Progenitor cell of endocrine pancreas (in vitro differentiated cells): ENCODE measurements at regions not wholly inside any gene's neighbourhood (a gene's known extent, or its start where the extent isn't known, plus 50 kb on each side); places are given as distances from the start of the nearest gene placed in this dataset.

ENCODE experiments used
- DNase-seq: peaks from one replicate; pipeline ENCODE4 v3.0.0; 2021; ENCODE audit warnings: low spot score; ENCODE audit not compliant: unreplicated experiment
- H3K27ac Mint-ChIP-seq: 2 replicates; pipeline ENCODE4 v1.8.0; 2021; ENCODE audit warnings: mild to moderate bottlenecking, moderate library complexity, mixed read lengths
- H3K27me3 Mint-ChIP-seq: 2 replicates; pipeline ENCODE4 v1.8.0; 2021; ENCODE audit warnings: mixed read lengths
- H3K36me3 Mint-ChIP-seq: 2 replicates; pipeline ENCODE4 v1.8.0; 2022; ENCODE audit warnings: mixed read lengths; ENCODE audit not compliant: insufficient read depth
- H3K4me1 Mint-ChIP-seq: 2 replicates; pipeline ENCODE4 v1.8.0; 2021; ENCODE audit warnings: low read depth, mixed read lengths
- H3K4me3 Mint-ChIP-seq: 2 replicates; pipeline ENCODE4 v1.8.0; 2021; ENCODE audit warnings: low read depth, mild to moderate bottlenecking, moderate library complexity, mixed read lengths
- H3K9me3 Mint-ChIP-seq: 2 replicates; pipeline ENCODE4 v1.8.0; 2021; ENCODE audit warnings: low read depth, mixed read lengths
- TF ChIP-seq, protein P1 (sequence below): fragments of 200-600 bp; sonication (generic); IDR thresholded peaks from one replicate; pipeline ENCODE4 v1.5.0; 2021; ENCODE audit warnings: antibody characterized with exemption, mild to moderate bottlenecking; ENCODE audit not compliant: unreplicated experiment

DNA sequence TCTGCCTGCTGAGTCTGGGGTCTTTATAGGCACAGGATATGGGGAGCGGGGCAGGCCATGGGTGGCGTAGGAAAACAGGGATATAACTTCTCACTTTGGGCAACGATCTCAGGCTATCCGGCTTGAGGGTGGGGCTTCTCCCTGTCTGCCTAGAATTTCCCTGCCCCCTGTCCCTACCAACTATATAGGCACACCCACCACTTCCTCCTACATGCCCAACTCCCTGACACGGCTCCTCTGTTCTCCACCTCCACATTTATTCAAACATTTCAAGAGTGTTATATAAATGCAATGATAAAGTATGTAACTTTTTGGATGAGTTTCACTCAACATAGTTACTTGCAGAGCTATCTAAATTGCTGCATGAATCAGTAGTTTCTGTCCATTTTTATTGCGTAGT lies 363.2 kb upstream of the RORB start:
- Mint-ChIP-seq H3K4me1 (peaks cover 16% of the 10 kb centered on the region), H3K4me3 (no peak overlapping the region), H3K27ac (no peak overlapping the region), H3K9me3 (no peaks in the 10 kb centered on the region), H3K36me3 (no peaks in the 10 kb centered on the region), H3K27me3 (peaks cover 42% of the 10 kb centered on the region)
- TF ChIP-seq, protein P1, sequence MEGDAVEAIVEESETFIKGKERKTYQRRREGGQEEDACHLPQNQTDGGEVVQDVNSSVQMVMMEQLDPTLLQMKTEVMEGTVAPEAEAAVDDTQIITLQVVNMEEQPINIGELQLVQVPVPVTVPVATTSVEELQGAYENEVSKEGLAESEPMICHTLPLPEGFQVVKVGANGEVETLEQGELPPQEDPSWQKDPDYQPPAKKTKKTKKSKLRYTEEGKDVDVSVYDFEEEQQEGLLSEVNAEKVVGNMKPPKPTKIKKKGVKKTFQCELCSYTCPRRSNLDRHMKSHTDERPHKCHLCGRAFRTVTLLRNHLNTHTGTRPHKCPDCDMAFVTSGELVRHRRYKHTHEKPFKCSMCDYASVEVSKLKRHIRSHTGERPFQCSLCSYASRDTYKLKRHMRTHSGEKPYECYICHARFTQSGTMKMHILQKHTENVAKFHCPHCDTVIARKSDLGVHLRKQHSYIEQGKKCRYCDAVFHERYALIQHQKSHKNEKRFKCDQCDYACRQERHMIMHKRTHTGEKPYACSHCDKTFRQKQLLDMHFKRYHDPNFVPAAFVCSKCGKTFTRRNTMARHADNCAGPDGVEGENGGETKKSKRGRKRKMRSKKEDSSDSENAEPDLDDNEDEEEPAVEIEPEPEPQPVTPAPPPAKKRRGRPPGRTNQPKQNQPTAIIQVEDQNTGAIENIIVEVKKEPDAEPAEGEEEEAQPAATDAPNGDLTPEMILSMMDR, result no peak
- DNase-seq, result no peak

GRCh38 chr9:74138182-74138581 lies 359.0 kb upstream of the RORB start:
- Mint-ChIP-seq H3K27ac (no peak overlapping the region), H3K9me3 (no peaks in the 10 kb centered on the region), H3K36me3 (no peaks in the 10 kb centered on the region), H3K4me3 (no peak overlapping the region), H3K4me1 (peaks cover 6% of the 10 kb centered on the region), H3K27me3 (peaks cover 48% of the 10 kb centered on the region)
- TF ChIP-seq, protein P1, result no peak
- no peak for DNase-seq

GRCh38 chr9:74140141-74140540 lies 357.0 kb upstream of the RORB start:
- H3K9me3 Mint-ChIP-seq, result no peaks in the 10 kb centered on the region
- DNase-seq, result no peak
- H3K27ac Mint-ChIP-seq, result no peak overlapping the region
- peaks cover 6% of the 10 kb centered on the region for H3K4me1 Mint-ChIP-seq
- H3K36me3 Mint-ChIP-seq, result no peaks in the 10 kb centered on the region
- H3K27me3 Mint-ChIP-seq, result peaks cover 36% of the 10 kb centered on the region
- no peak overlapping the region for H3K4me3 Mint-ChIP-seq
- TF ChIP-seq, protein P1, result no peak

DNA sequence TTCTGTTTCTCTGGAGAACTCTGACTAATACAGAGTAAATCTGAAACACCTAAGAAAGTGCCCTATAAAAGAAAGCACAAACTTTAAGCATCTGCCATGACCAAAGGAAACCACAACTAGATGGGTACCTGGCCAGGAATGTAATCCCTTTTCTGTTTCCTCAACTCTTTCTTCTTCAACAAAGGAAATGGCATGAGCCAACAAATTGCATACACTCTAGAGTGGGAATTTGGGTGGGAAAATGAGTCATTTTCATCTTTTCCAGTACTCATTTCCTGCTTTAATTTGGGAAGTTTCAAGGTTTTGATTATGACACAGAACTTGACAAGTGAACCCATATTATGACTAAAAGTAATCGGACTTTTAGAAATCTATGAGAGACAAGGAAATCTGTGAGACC lies 349.2 kb upstream of the RORB start:
- H3K4me3 Mint-ChIP-seq, result no peak overlapping the region
- no peak for DNase-seq
- H3K27me3 Mint-ChIP-seq, result peaks cover 17% of the 10 kb centered on the region

DNA sequence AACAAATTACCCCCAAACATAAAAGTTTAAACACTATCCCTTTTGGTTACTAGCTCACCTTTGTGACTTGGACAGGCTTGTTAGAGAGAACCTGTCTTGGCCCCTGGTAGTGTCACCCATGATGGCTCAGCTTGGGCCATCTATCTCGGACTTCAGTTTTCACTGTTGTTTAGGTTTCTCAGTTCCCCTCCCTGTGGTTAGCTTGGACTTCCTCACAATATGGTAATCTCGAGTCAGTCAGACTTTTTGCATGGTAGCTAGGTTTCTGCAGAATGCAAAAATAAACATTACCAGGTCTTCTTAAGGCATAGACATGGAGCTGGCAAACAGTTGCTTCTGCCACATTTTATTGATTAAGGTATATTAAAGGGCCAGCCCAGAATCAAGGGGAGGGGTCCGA lies 324.3 kb upstream of the RORB start:
- TF ChIP-seq, protein P1, result no peak
- H3K36me3 Mint-ChIP-seq, result no peaks in the 10 kb centered on the region
- DNase-seq, result no peak
- H3K27me3 Mint-ChIP-seq, result no peaks in the 10 kb centered on the region
- no peak overlapping the region for H3K27ac Mint-ChIP-seq
- no peaks in the 10 kb centered on the region for H3K4me1 Mint-ChIP-seq
- no peak overlapping the region for H3K4me3 Mint-ChIP-seq
- peaks cover 3% of the 10 kb centered on the region for H3K9me3 Mint-ChIP-seq

More for the DNA sequence above, 349.2 kb upstream of the RORB start:
- TF ChIP-seq, protein P1, result no peak
- Mint-ChIP-seq H3K27ac (no peak overlapping the region), H3K36me3 (no peaks in the 10 kb centered on the region), H3K4me1 (no peaks in the 10 kb centered on the region), H3K9me3 (no peaks in the 10 kb centered on the region)
